OCI-LY7 (cell line): ENCODE measurements at regions not wholly inside any gene's neighbourhood (a gene's known extent, or its start where the extent isn't known, plus 50 kb on each side); places are given as distances from the start of the nearest gene placed in this dataset.

ENCODE experiments used
- BruUV-seq: library from RNA; stranded (reverse); fragments of 400-500 nt; replicated peaks from 2 replicates; lab custom pipeline; 2021; lab: Mats Ljungman, UMichigan
- CTCF ChIA-PET: fragments of 300-600 bp; sonication (Branson Sonifier 250); formaldehyde crosslinking; loops from one replicate; lab custom pipeline; 2022; ENCODE audit warnings: antibody characterized with exemption; ENCODE audit not compliant: unreplicated experiment; lab: Charles Lee
- POLR2A ChIA-PET: fragments of 300-600 bp; sonication (Branson Sonifier 250); formaldehyde crosslinking; loops from one replicate; lab custom pipeline; 2022; ENCODE audit warnings: antibody characterized with exemption; lab: Charles Lee
- DNase-seq: peaks from one replicate; pipeline ENCODE4 v3.0.0-alpha.2; 2015; ENCODE audit warnings: low spot score
- H2AFZ ChIP-seq: fragments of 200-600 bp; sonication (generic), shearing (Covaris generic); 2 replicates; pipeline ENCODE4 v1.6.1; 2014; ENCODE audit warnings: mild to moderate bottlenecking, antibody characterized with exemption, low read length, moderate library complexity
- H3K27ac ChIP-seq: fragments of 200-600 bp; sonication (generic); 2 replicates; pipeline ENCODE4 v1.5.1; 2014; ENCODE audit warnings: mixed run types, low read depth, mild to moderate bottlenecking, moderate library complexity, low read length, inconsistent platforms; ENCODE audit not compliant: poor library complexity, severe bottlenecking
- H3K36me3 ChIP-seq: fragments of 200-600 bp; sonication (generic); 2 replicates; pipeline ENCODE4 v1.6.1; 2014; ENCODE audit warnings: mild to moderate bottlenecking, antibody characterized with exemption, low read length, moderate library complexity, mixed read lengths; ENCODE audit not compliant: insufficient read depth
- H3K4me1 ChIP-seq: fragments of 200-600 bp; sonication (generic); 2 replicates; pipeline ENCODE4 v1.5.1; 2014; ENCODE audit warnings: mild to moderate bottlenecking, low read length; ENCODE audit not compliant: insufficient read depth, poor library complexity, severe bottlenecking
- H3K4me2 ChIP-seq: fragments of 200-600 bp; sonication (generic); 2 replicates; pipeline ENCODE4 v1.6.1; 2014; ENCODE audit warnings: mild to moderate bottlenecking, low read length
- H3K4me3 ChIP-seq: fragments of 200-600 bp; sonication (generic); 2 replicates; pipeline ENCODE4 v1.5.1; 2014; ENCODE audit warnings: mild to moderate bottlenecking, low read depth, low read length; ENCODE audit not compliant: poor library complexity, severe bottlenecking
- H3K79me2 ChIP-seq: fragments of 200-600 bp; sonication (generic); 2 replicates; pipeline ENCODE4 v1.6.1; 2016; ENCODE audit warnings: low read depth, mild to moderate bottlenecking, low read length, moderate library complexity, mixed read lengths; ENCODE audit not compliant: insufficient read depth
- H3K9me2 ChIP-seq: fragments of 200-600 bp; sonication (generic); 2 replicates; pipeline ENCODE4 v1.6.1; 2016; ENCODE audit warnings: mild to moderate bottlenecking, low read length, mixed read lengths; ENCODE audit not compliant: insufficient read depth
- H3K9me3 ChIP-seq: fragments of 200-600 bp; sonication (generic); 2 replicates; pipeline ENCODE4 v1.6.1; 2014; ENCODE audit warnings: mild to moderate bottlenecking, mixed run types, low read length, mixed read lengths
- H4K20me1 ChIP-seq: fragments of 200-600 bp; sonication (generic); 2 replicates; pipeline ENCODE4 v1.6.1; 2014; ENCODE audit warnings: mild to moderate bottlenecking, antibody characterized with exemption, low read length, moderate library complexity, mixed read lengths; ENCODE audit not compliant: insufficient read depth
- EZH2phosphoT487 ChIP-seq: fragments of 200-600 bp; sonication (generic); IDR thresholded peaks from 2 replicates; pipeline ENCODE4 v1.6.1; 2018; ENCODE audit warnings: low read depth, borderline replicate concordance, mild to moderate bottlenecking, mixed run types, antibody characterized with exemption, low read length, moderate library complexity, mixed read lengths
- intact Hi-C: fragments of 100-400 bp; cut with micrococcal nuclease; formaldehyde crosslinking; loops from one replicate; pipeline ENCODE4 v1.10.0; 2022; ENCODE audit not compliant: unreplicated experiment
- TF ChIP-seq, protein P1 (sequence below): fragments of 200-600 bp; sonication (generic); conservative IDR thresholded peaks from 2 replicates; pipeline ENCODE4 v1.5.1; 2014; ENCODE audit warnings: mild to moderate bottlenecking, antibody characterized with exemption, low read length, moderate library complexity, mixed read lengths

- no peak for TF ChIP-seq EZH2phosphoT487
- Histone ChIP-seq H3K4me3 (no peak overlapping the region), H3K9me3 (no peaks in the 10 kb centered on the region), H2AFZ (no peak overlapping the region), H3K79me2 (no peaks in the 10 kb centered on the region), H3K4me1 (no peaks in the 10 kb centered on the region), H3K4me2 (no peak overlapping the region), H3K36me3 (no peaks in the 10 kb centered on the region), H3K9me2 (no peaks in the 10 kb centered on the region), H3K27ac (no peak overlapping the region), H4K20me1 (no peaks in the 10 kb centered on the region)
- CTCF ChIA-PET = no interaction called here
- no TSS peak for BruUV-seq
- POLR2A ChIA-PET = no interaction called here
- intact Hi-C loops = no loop called here
- no peak for DNase-seq
Observed at GRCh38 chr2:226355600-226355999, 444.0 kb downstream of the IRS1 start.

GRCh38 chr2:226354434-226354833 lies 445.2 kb downstream of the IRS1 start:
- POLR2A ChIA-PET = interaction anchor here (1.1 kb wide), 2 partner anchors 10 to 19 kb away, joined by 3 read pairs; no protein-coding TSS in a partner anchor
- no TSS peak for BruUV-seq

DNA sequence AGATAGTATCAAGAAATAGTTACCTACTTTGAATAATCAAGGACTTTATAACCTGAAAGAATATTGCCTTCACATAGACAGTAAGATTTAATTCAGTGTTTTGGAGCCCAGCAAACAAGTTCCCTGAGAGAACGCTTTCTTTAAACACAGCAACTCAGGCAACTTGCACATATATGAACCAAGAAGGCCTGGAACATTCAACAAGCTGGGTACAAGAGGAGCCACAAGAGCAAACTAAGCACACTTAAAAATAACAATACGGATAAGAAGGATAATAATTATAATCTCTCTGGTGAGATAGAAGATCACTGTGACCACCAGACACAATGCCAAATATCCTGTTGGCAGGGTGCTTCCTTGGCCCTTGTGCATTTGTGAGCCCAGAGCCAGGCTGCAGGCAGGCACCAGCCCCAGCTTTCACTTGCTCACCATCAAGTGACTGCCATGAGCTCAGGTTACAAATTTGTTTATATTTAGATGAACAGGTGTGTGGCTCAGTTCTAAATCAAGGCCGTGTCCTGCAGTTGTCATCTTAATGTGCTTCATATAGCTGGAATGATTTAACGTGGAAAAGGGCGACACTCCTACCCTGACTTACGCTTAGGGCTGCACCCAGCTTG lies 446.6 kb downstream of the IRS1 start:
- ChIA-PET CTCF (no interaction called here), POLR2A (interaction anchor here (1.1 kb wide), 1 partner anchor 18 kb away, joined by 3 read pairs; no protein-coding TSS in a partner anchor)
- DNase-seq = no peak
- no peaks in the 10 kb centered on the region for H3K4me1 ChIP-seq
- H3K36me3 ChIP-seq = no peaks in the 10 kb centered on the region
- H2AFZ ChIP-seq = no peak overlapping the region
- no peaks in the 10 kb centered on the region for H3K79me2 ChIP-seq
- no peak overlapping the region for H3K4me3 ChIP-seq
- H3K4me2 ChIP-seq = no peak overlapping the region
- H3K9me3 ChIP-seq = no peaks in the 10 kb centered on the region
- BruUV-seq = no TSS peak
- no peak overlapping the region for H3K27ac ChIP-seq
- H4K20me1 ChIP-seq = no peaks in the 10 kb centered on the region
- no peaks in the 10 kb centered on the region for H3K9me2 ChIP-seq
- intact Hi-C loops = no loop called here
- no peak for TF ChIP-seq EZH2phosphoT487
- TF ChIP-seq, protein P1, sequence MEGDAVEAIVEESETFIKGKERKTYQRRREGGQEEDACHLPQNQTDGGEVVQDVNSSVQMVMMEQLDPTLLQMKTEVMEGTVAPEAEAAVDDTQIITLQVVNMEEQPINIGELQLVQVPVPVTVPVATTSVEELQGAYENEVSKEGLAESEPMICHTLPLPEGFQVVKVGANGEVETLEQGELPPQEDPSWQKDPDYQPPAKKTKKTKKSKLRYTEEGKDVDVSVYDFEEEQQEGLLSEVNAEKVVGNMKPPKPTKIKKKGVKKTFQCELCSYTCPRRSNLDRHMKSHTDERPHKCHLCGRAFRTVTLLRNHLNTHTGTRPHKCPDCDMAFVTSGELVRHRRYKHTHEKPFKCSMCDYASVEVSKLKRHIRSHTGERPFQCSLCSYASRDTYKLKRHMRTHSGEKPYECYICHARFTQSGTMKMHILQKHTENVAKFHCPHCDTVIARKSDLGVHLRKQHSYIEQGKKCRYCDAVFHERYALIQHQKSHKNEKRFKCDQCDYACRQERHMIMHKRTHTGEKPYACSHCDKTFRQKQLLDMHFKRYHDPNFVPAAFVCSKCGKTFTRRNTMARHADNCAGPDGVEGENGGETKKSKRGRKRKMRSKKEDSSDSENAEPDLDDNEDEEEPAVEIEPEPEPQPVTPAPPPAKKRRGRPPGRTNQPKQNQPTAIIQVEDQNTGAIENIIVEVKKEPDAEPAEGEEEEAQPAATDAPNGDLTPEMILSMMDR = no peak

More at GRCh38 chr2:226354434-226354833, 445.2 kb downstream of the IRS1 start:
- no peak overlapping the region for H3K27ac ChIP-seq
- TF ChIP-seq, protein P1 = no peak
- TF ChIP-seq EZH2phosphoT487 = no peak
- CTCF ChIA-PET = no interaction called here
- no peak overlapping the region for H2AFZ ChIP-seq
- DNase-seq = no peak
- intact Hi-C loops = no loop called here
- no peaks in the 10 kb centered on the region for H3K79me2 ChIP-seq
- no peaks in the 10 kb centered on the region for H3K36me3 ChIP-seq
- H3K4me2 ChIP-seq = no peak overlapping the region
- no peaks in the 10 kb centered on the region for H4K20me1 ChIP-seq
- no peaks in the 10 kb centered on the region for H3K9me2 ChIP-seq
- no peak overlapping the region for H3K4me3 ChIP-seq
- H3K4me1 ChIP-seq = no peaks in the 10 kb centered on the region
- H3K9me3 ChIP-seq = no peaks in the 10 kb centered on the region
